Naive thymus-derived CD4-positive, alpha-beta T cell (primary cell): ENCODE measurements at regions not wholly inside any gene's neighbourhood (a gene's known extent, or its start where the extent isn't known, plus 50 kb on each side); places are given as distances from the start of the nearest gene placed in this dataset.
A peak's percentile ranks its signal among the peaks of the same experiment; 100 is the strongest.

Source experiments
- ATAC-seq: fragments of 150-1000 bp; cut with Tn5 transposase; 2 replicates; pipeline ENCODE4 v1.10.0; 2021; ENCODE audit warnings: mild to moderate bottlenecking, moderate library complexity
- CTCF ChIA-PET: fragments of 350-600 bp; sonication (Branson Sonifier 250); formaldehyde crosslinking; loops from one replicate; lab custom pipeline; 2021; ENCODE audit warnings: antibody characterized with exemption; lab: Charles Lee
- POLR2A ChIA-PET: fragments of 350-600 bp; sonication (Branson Sonifier 250); formaldehyde crosslinking; loops from one replicate; lab custom pipeline; 2021; ENCODE audit warnings: antibody characterized with exemption, inconsistent platforms; lab: Charles Lee
- DNase-seq, 9 donors: peaks; one replicate each; pipeline versions ENCODE4 v3.0.0 to v3.0.0-alpha.2; 2020 to 2022; ENCODE audit warnings: mixed read lengths in 1 of 9
- H3K27ac ChIP-seq: one replicate; pipeline ENCODE4 v1.7.0; 2013; ENCODE audit warnings: mild to moderate bottlenecking, low read depth, low read length, moderate library complexity
- H3K27me3 ChIP-seq, 2 donors: one replicate each; pipeline ENCODE4 v1.7.0; 2013; ENCODE audit warnings: low read length in 2 of 2, mild to moderate bottlenecking in 2 of 2, moderate library complexity in 2 of 2; ENCODE audit not compliant: control insufficient read depth in 2 of 2, insufficient read depth in 2 of 2
- H3K36me3 ChIP-seq, 3 experiments: 1 replicate in 2 of 3; 2 replicates in 1 of 3; pipeline ENCODE4 v1.7.0; 2013; ENCODE audit warnings: low read length in 3 of 3, mild to moderate bottlenecking in 3 of 3, moderate library complexity in 1 of 3; ENCODE audit not compliant: insufficient read depth in 3 of 3, control insufficient read depth in 2 of 3
- H3K4me1 ChIP-seq, 2 donors: one replicate each; pipeline ENCODE4 v1.7.0; 2013; ENCODE audit warnings: low read length in 2 of 2, mild to moderate bottlenecking in 2 of 2, moderate library complexity in 1 of 2; ENCODE audit not compliant: control insufficient read depth in 2 of 2, insufficient read depth in 2 of 2
- H3K4me3 ChIP-seq: 2 replicates; pipeline ENCODE4 v1.7.0; 2013; ENCODE audit warnings: mild to moderate bottlenecking, low read length
- H3K9me3 ChIP-seq, 3 experiments: 1 replicate in 2 of 3; 2 replicates in 1 of 3; pipeline ENCODE4 v1.7.0; 2013; ENCODE audit warnings: low read length in 3 of 3; ENCODE audit not compliant: control insufficient read depth in 2 of 3
- H3K27ac Mint-ChIP-seq, 9 donors: one replicate each; pipeline ENCODE4 v1.8.0; 2020 to 2022; ENCODE audit warnings: mixed read lengths in 9 of 9, mild to moderate bottlenecking in 8 of 9, moderate library complexity in 5 of 9, inconsistent platforms in 2 of 9
- H3K27me3 Mint-ChIP-seq, 5 donors: one replicate each; pipeline ENCODE4 v1.8.0; 2021 to 2022; ENCODE audit warnings: mixed read lengths in 5 of 5, mild to moderate bottlenecking in 1 of 5
- H3K36me3 Mint-ChIP-seq, 5 donors: one replicate each; pipeline ENCODE4 v1.8.0; 2020 to 2022; ENCODE audit warnings: mixed read lengths in 5 of 5, mild to moderate bottlenecking in 3 of 5, inconsistent platforms in 1 of 5
- H3K4me1 Mint-ChIP-seq, 7 donors: one replicate each; pipeline ENCODE4 v1.8.0; 2020 to 2022; ENCODE audit warnings: mixed read lengths in 7 of 7, mild to moderate bottlenecking in 3 of 7, inconsistent platforms in 1 of 7
- H3K4me3 Mint-ChIP-seq, 10 donors: one replicate each; pipeline ENCODE4 v1.8.0; 2020 to 2022; ENCODE audit warnings: mild to moderate bottlenecking in 10 of 10, mixed read lengths in 10 of 10, moderate library complexity in 6 of 10, inconsistent platforms in 2 of 10
- H3K9me3 Mint-ChIP-seq, 11 donors: one replicate each; pipeline ENCODE4 v1.8.0; 2020 to 2022; ENCODE audit warnings: mixed read lengths in 11 of 11, mild to moderate bottlenecking in 4 of 11, inconsistent platforms in 1 of 11, moderate library complexity in 1 of 11
- intact Hi-C, 2 donors: fragments of 100-400 bp; cut with micrococcal nuclease; formaldehyde crosslinking; loops; one replicate each; pipeline ENCODE4 v1.15.1; 2023

GRCh38 chr2:42978887-42979415 is 186.6 kb upstream of the HAAO start:
- Histone ChIP-seq H3K4me1 (peaks cover 0 to 6% of the 10 kb centered on the region in 2 donors), H3K27ac (no peak overlapping the region), H3K36me3 (no peaks in the 10 kb centered on the region), H3K27me3 (no peaks in the 10 kb centered on the region), H3K4me3 (no peak overlapping the region), H3K9me3 (no peaks in the 10 kb centered on the region)
- peaks cover 0 to 18% (median 0%) of the 10 kb centered on the region in 5 donors for H3K27me3 Mint-ChIP-seq
- DNase-seq, result no peak
- H3K9me3 Mint-ChIP-seq, result no peaks in the 10 kb centered on the region
- H3K4me1 Mint-ChIP-seq, result peaks cover 7 to 19% (median 15%) of the 10 kb centered on the region in 7 donors
- H3K4me3 Mint-ChIP-seq, result no peak overlapping the region
- ChIA-PET CTCF (no interaction called here), POLR2A (interaction anchor here (0.9 to 2.6 kb wide), 4 partner anchors 8 to 250 kb away, joined by 3 to 12 read pairs (median 7); partner anchors contain the start of gene ZFP36L2)
- intact Hi-C loops, result no loop called here
- H3K27ac Mint-ChIP-seq, result peak overlapping the region in 1 of 9 donors; percentile 43
- no peak for ATAC-seq
- H3K36me3 Mint-ChIP-seq, result no peaks in the 10 kb centered on the region

GRCh38 chr2:42978175-42978886 is 185.9 kb upstream of the HAAO start:
- peak overlapping the region in 1 of 9 donors; percentile 43 for H3K27ac Mint-ChIP-seq
- H3K27me3 Mint-ChIP-seq, result peaks cover 0 to 16% (median 0%) of the 10 kb centered on the region in 5 donors
- Histone ChIP-seq H3K27ac (no peak overlapping the region), H3K36me3 (no peaks in the 10 kb centered on the region), H3K4me1 (peaks cover 0 to 6% of the 10 kb centered on the region in 2 donors), H3K9me3 (no peaks in the 10 kb centered on the region), H3K4me3 (no peak overlapping the region), H3K27me3 (no peaks in the 10 kb centered on the region)
- H3K4me3 Mint-ChIP-seq, result no peak overlapping the region
- intact Hi-C loops, result no loop called here
- ChIA-PET POLR2A (interaction anchor here (1.5 to 2.6 kb wide), 3 partner anchors 9 to 251 kb away, joined by 6 to 12 read pairs (median 8); partner anchors contain the start of gene ZFP36L2), CTCF (interaction anchor here (0.6 kb wide), 1 partner anchor 173 kb away, joined by 4 read pairs; no protein-coding TSS in a partner anchor)
- no peaks in the 10 kb centered on the region for H3K9me3 Mint-ChIP-seq
- H3K36me3 Mint-ChIP-seq, result no peaks in the 10 kb centered on the region
- no peak for DNase-seq
- no peak for ATAC-seq
- peaks cover 10 to 19% (median 15%) of the 10 kb centered on the region in 7 donors for H3K4me1 Mint-ChIP-seq

- POLR2A ChIA-PET, result interaction anchor here (1.0 to 2.6 kb wide), 7 partner anchors 10 to 445 kb away, joined by 3 to 12 read pairs (median 4); partner anchors contain the start of gene ZFP36L2
- H3K4me1 Mint-ChIP-seq, result peaks cover 12 to 19% (median 15%) of the 10 kb centered on the region in 7 donors
- peaks cover 0 to 13% (median 0%) of the 10 kb centered on the region in 5 donors for H3K27me3 Mint-ChIP-seq
Measured at GRCh38 chr2:42977270-42978174, 185.1 kb upstream of the HAAO start.

GRCh38 chr2:42976351-42976750 is 184.0 kb upstream of the HAAO start:
- no peak overlapping the region for H3K27ac Mint-ChIP-seq
- no peaks in the 10 kb centered on the region for H3K36me3 Mint-ChIP-seq
- ATAC-seq, result peak; percentile 50
- no peak for DNase-seq
- no peak overlapping the region for H3K27ac ChIP-seq
- H3K27me3 Mint-ChIP-seq, result peaks cover 0 to 10% (median 0%) of the 10 kb centered on the region in 5 donors
- ChIA-PET POLR2A (interaction anchor here (0.5 to 2.6 kb wide), 7 partner anchors 14 to 253 kb away, joined by 3 to 12 read pairs (median 4); no protein-coding TSS in a partner anchor), CTCF (interaction anchor here (0.7 to 4.3 kb wide), 6 partner anchors 11 to 252 kb away, joined by 3 to 48 read pairs (median 4); partner anchors contain the start of gene ZFP36L2)
- intact Hi-C loops, result loop anchor here in 1 of 2 donors (1.0 kb wide), 1 partner anchor 253 kb away; no protein-coding TSS in a partner anchor
- H3K4me3 Mint-ChIP-seq, result no peak overlapping the region
- H3K4me3 ChIP-seq, result no peak overlapping the region
- H3K9me3 ChIP-seq, result no peaks in the 10 kb centered on the region
- H3K9me3 Mint-ChIP-seq, result no peaks in the 10 kb centered on the region
- no peaks in the 10 kb centered on the region for H3K27me3 ChIP-seq
- H3K4me1 Mint-ChIP-seq, result peaks cover 12 to 19% (median 16%) of the 10 kb centered on the region in 7 donors
- peaks cover 0 to 6% of the 10 kb centered on the region in 2 donors for H3K4me1 ChIP-seq
- H3K36me3 ChIP-seq, result no peaks in the 10 kb centered on the region

More at GRCh38 chr2:42977270-42978174, 185.1 kb upstream of the HAAO start:
- ATAC-seq (no peak), DNase-seq (peak in 4 of 9 donors; percentile 17 to 26 (median 21))
- intact Hi-C loops, result no loop called here
- Histone ChIP-seq H3K4me3 (no peak overlapping the region), H3K36me3 (no peaks in the 10 kb centered on the region), H3K4me1 (peaks cover 0 to 6% of the 10 kb centered on the region in 2 donors), H3K27me3 (no peaks in the 10 kb centered on the region), H3K27ac (no peak overlapping the region), H3K9me3 (no peaks in the 10 kb centered on the region)
- Mint-ChIP-seq H3K4me3 (peak overlapping the region in 1 of 10 donors; percentile 9), H3K9me3 (no peaks in the 10 kb centered on the region), H3K36me3 (no peaks in the 10 kb centered on the region), H3K27ac (peak overlapping the region in 4 of 9 donors; percentile 0 to 83 (median 47))
- CTCF ChIA-PET, result interaction anchor here (0.6 to 1.6 kb wide), 3 partner anchors 30 to 174 kb away, joined by 3 to 4 read pairs (median 4); no protein-coding TSS in a partner anchor

GRCh38 chr2:42974721-42975717 is 182.6 kb upstream of the HAAO start:
- Mint-ChIP-seq H3K27ac (peak overlapping the region in 3 of 9 donors; percentile 25 to 74 (median 41)), H3K27me3 (peaks cover 0 to 10% (median 0%) of the 10 kb centered on the region in 5 donors), H3K36me3 (no peaks in the 10 kb centered on the region), H3K4me1 (peaks cover 12 to 19% (median 16%) of the 10 kb centered on the region in 7 donors), H3K9me3 (no peaks in the 10 kb centered on the region), H3K4me3 (no peak overlapping the region)
- ATAC-seq, result peak; percentile 70
- no peaks in the 10 kb centered on the region for H3K9me3 ChIP-seq
- H3K27me3 ChIP-seq, result no peaks in the 10 kb centered on the region
- H3K36me3 ChIP-seq, result no peaks in the 10 kb centered on the region
- intact Hi-C loops, result loop anchor here (1.0 to 5.0 kb wide), 3 partner anchors 152 to 509 kb away; no protein-coding TSS in a partner anchor
- no peak overlapping the region for H3K27ac ChIP-seq
- peaks cover 0 to 6% of the 10 kb centered on the region in 2 donors for H3K4me1 ChIP-seq
- peak; percentile 25 to 64 (median 47) for DNase-seq
- H3K4me3 ChIP-seq, result no peak overlapping the region
- CTCF ChIA-PET, result interaction anchor here (0.6 to 4.3 kb wide), 18 partner anchors 10 to 1206 kb away, joined by 3 to 48 read pairs (median 4); partner anchors contain the start of gene ZFP36L2
- POLR2A ChIA-PET, result interaction anchor here (1.2 to 1.9 kb wide), 6 partner anchors 150 to 252 kb away, joined by 3 to 9 read pairs (median 4); partner anchors contain the start of gene ZFP36L2
